ENCODE measurements at regions not wholly inside any gene's neighbourhood (a gene's known extent, or its start where the extent isn't known, plus 50 kb on each side); places are given as distances from the start of the nearest gene placed in this dataset.
"Not testable (repeated sequence)": the region's sequence is repeated elsewhere in the genome, so short reads cannot be mapped to it uniquely, and the experiment has no call there.

- no peak overlapping the region for H3K27ac ChIP-seq (ENCODE audit: low read length)
- H3K4me3 ChIP-seq (ENCODE audit: low read length), result no peak overlapping the region
- H3K27me3 ChIP-seq (ENCODE audit: control insufficient read depth, insufficient read depth, low read length), result no peaks in the 10 kb centered on the region
- no peaks in the 10 kb centered on the region for H3K4me1 ChIP-seq (ENCODE audit: control insufficient read depth, insufficient read depth, low read length)
- no peaks in the 10 kb centered on the region for H3K36me3 ChIP-seq (ENCODE audit: control insufficient read depth, insufficient read depth, low read length)
- 100% methylated on average over 1 of the region's 2 CpGs for WGBS (ENCODE audit: insufficient coverage)
- no peak for DNase-seq
- no peaks in the 10 kb centered on the region for H3K9me3 ChIP-seq (replicated peaks; ENCODE audit: control insufficient read depth, low read depth, low read length)
These were observed 104.5 kb upstream of the CDH2 start for GRCh38 chr18:28281400-28281799.

- Histone ChIP-seq H3K4me3 (ENCODE audit: low read length) (no peak overlapping the region), H3K36me3 (ENCODE audit: control insufficient read depth, insufficient read depth, low read length) (no peaks in the 10 kb centered on the region), H3K27ac (ENCODE audit: low read length) (no peak overlapping the region), H3K27me3 (ENCODE audit: control insufficient read depth, insufficient read depth, low read length) (no peaks in the 10 kb centered on the region), H3K9me3 (replicated peaks; ENCODE audit: control insufficient read depth, low read depth, low read length) (no peaks in the 10 kb centered on the region), H3K4me1 (ENCODE audit: control insufficient read depth, insufficient read depth, low read length) (no peaks in the 10 kb centered on the region)
- WGBS (ENCODE audit: insufficient coverage), result no CpG with 5 or more reads among the region's 2 CpGs
- no peak for DNase-seq
These were observed 92.8 kb upstream of the CDH2 start for GRCh38 chr18:28269750-28270149.

- no peak for DNase-seq
- Histone ChIP-seq H3K27ac (ENCODE audit: low read length) (no peak overlapping the region), H3K4me1 (ENCODE audit: control insufficient read depth, insufficient read depth, low read length) (no peaks in the 10 kb centered on the region), H3K9me3 (replicated peaks; ENCODE audit: control insufficient read depth, low read depth, low read length) (no peaks in the 10 kb centered on the region), H3K4me3 (ENCODE audit: low read length) (no peak overlapping the region), H3K27me3 (ENCODE audit: control insufficient read depth, insufficient read depth, low read length) (no peaks in the 10 kb centered on the region), H3K36me3 (ENCODE audit: control insufficient read depth, insufficient read depth, low read length) (no peaks in the 10 kb centered on the region)
- no CpG with 5 or more reads among the region's 4 CpGs for WGBS (ENCODE audit: insufficient coverage)
These were observed 91.1 kb upstream of the CDH2 start for GRCh38 chr18:28267878-28268625.

GRCh38 chr18:28267276-28267675 is 90.3 kb upstream of the CDH2 start:
- H3K4me1 ChIP-seq (ENCODE audit: control insufficient read depth, insufficient read depth, low read length), result no peaks in the 10 kb centered on the region
- DNase-seq, result no peak
- no peak overlapping the region for H3K4me3 ChIP-seq (ENCODE audit: low read length)
- no peak overlapping the region for H3K27ac ChIP-seq (ENCODE audit: low read length)
- H3K9me3 ChIP-seq (replicated peaks; ENCODE audit: control insufficient read depth, low read depth, low read length), result no peaks in the 10 kb centered on the region
- WGBS (ENCODE audit: insufficient coverage), result no CpG with 5 or more reads among the region's 2 CpGs
- H3K36me3 ChIP-seq (ENCODE audit: control insufficient read depth, insufficient read depth, low read length), result no peaks in the 10 kb centered on the region
- H3K27me3 ChIP-seq (ENCODE audit: control insufficient read depth, insufficient read depth, low read length), result no peaks in the 10 kb centered on the region

- no peaks in the 10 kb centered on the region for H3K9me3 ChIP-seq (replicated peaks; ENCODE audit: control insufficient read depth, low read depth, low read length)
- DNase-seq, result no peak
- WGBS (ENCODE audit: insufficient coverage), result no CpG with 5 or more reads among the region's 2 CpGs
- no peaks in the 10 kb centered on the region for H3K4me1 ChIP-seq (ENCODE audit: control insufficient read depth, insufficient read depth, low read length)
- H3K27ac ChIP-seq (ENCODE audit: low read length), result no peak overlapping the region
- H3K4me3 ChIP-seq (ENCODE audit: low read length), result no peak overlapping the region
- no peaks in the 10 kb centered on the region for H3K36me3 ChIP-seq (ENCODE audit: control insufficient read depth, insufficient read depth, low read length)
- no peaks in the 10 kb centered on the region for H3K27me3 ChIP-seq (ENCODE audit: control insufficient read depth, insufficient read depth, low read length)
These were observed 79.2 kb upstream of the CDH2 start for GRCh38 chr18:28256166-28256565.

- H3K4me1 ChIP-seq (ENCODE audit: control insufficient read depth, insufficient read depth, low read length), result no peaks in the 10 kb centered on the region
- no peaks in the 10 kb centered on the region for H3K36me3 ChIP-seq (ENCODE audit: control insufficient read depth, insufficient read depth, low read length)
- no peak overlapping the region for H3K27ac ChIP-seq (ENCODE audit: low read length)
- no peak for DNase-seq
- no peaks in the 10 kb centered on the region for H3K9me3 ChIP-seq (replicated peaks; ENCODE audit: control insufficient read depth, low read depth, low read length)
- no peaks in the 10 kb centered on the region for H3K27me3 ChIP-seq (ENCODE audit: control insufficient read depth, insufficient read depth, low read length)
- H3K4me3 ChIP-seq (ENCODE audit: low read length), result no peak overlapping the region
These were observed 71.7 kb upstream of the CDH2 start for GRCh38 chr18:28248653-28249052.

- DNase-seq; H3K27ac ChIP-seq (ENCODE audit: low read length); H3K4me1 ChIP-seq (ENCODE audit: control insufficient read depth, insufficient read depth, low read length); H3K36me3 ChIP-seq (ENCODE audit: control insufficient read depth, insufficient read depth, low read length); H3K9me3 ChIP-seq (replicated peaks; ENCODE audit: control insufficient read depth, low read depth, low read length); H3K27me3 ChIP-seq (ENCODE audit: control insufficient read depth, insufficient read depth, low read length); H3K4me3 ChIP-seq (ENCODE audit: low read length): not testable (repeated sequence)
- WGBS (ENCODE audit: insufficient coverage), result 89% methylated on average over 13 of the region's 16 CpGs
These were observed 63.7 kb upstream of the CDH2 start for GRCh38 chr18:28240626-28241025.

GRCh38 chr18:28236487-28236886 is 59.6 kb upstream of the CDH2 start:
- WGBS (ENCODE audit: insufficient coverage), result no CpG with 5 or more reads among the region's 1 CpG
- Histone ChIP-seq H3K36me3 (ENCODE audit: control insufficient read depth, insufficient read depth, low read length) (no peaks in the 10 kb centered on the region), H3K27ac (ENCODE audit: low read length) (no peak overlapping the region), H3K9me3 (replicated peaks; ENCODE audit: control insufficient read depth, low read depth, low read length) (no peaks in the 10 kb centered on the region), H3K4me1 (ENCODE audit: control insufficient read depth, insufficient read depth, low read length) (no peaks in the 10 kb centered on the region), H3K4me3 (ENCODE audit: low read length) (no peak overlapping the region), H3K27me3 (ENCODE audit: control insufficient read depth, insufficient read depth, low read length) (no peaks in the 10 kb centered on the region)
- DNase-seq, result no peak

Measured in muscle of leg (tissue), 3 donors.